ENCODE measurements at regions not wholly inside any gene's neighbourhood (a gene's known extent, or its start where the extent isn't known, plus 50 kb on each side); places are given as distances from the start of the nearest gene placed in this dataset.
"Not testable (repeated sequence)": the region's sequence is repeated elsewhere in the genome, so short reads cannot be mapped to it uniquely, and the experiment has no call there.

DNA sequence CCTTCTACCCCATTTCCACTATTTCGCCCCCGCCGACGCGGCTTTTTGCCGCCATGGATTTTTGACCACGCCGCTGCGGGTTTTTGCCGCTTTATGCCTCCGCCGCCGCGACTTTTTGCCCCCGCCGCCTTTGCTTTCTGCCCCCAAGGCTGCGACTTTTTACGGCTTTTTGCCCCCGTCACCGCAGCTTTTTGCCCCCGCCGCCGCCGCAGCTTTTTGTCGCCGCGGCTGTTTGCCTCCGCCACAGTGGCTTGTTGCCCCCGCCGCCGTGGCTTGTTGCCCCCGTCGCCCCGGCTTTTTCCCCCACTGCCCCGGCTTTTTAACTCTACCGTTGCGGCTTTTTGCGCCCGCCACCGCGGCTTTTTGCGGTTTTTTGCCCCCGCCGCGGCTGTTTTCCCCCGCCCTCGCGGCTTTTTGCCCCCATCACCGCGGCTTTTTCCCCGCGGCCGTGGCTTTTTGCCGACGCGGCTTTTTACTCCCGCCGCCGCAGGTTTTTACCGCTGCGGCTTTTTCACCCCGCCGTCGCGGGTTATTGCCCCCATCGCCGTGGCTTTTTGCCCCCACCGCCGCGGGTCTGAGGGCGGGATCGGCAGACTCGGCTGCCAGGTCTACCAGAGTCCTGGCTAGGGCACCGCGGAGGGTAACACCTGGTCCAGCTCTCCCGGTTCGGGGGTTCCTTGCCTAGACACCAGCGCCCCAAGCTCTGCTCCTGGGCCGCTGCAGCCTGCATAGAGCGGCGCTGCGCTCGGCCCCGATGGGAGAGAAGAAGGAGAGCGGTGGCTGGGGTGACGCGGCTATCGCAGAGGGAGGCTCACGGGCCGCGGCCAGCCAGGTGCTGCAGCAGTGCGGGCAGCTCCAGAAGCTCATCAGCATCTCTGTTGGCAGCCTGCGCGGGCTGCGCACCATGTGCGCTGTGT lies 562.7 kb upstream of the WSB1 start:
- H3K27ac ChIP-seq: no peak overlapping the region
- no peaks in the 10 kb centered on the region for H3K36me3 ChIP-seq
- H3K4me1 ChIP-seq: no peaks in the 10 kb centered on the region
- H3K4me3 ChIP-seq: no peak overlapping the region
- no peaks in the 10 kb centered on the region for H3K9me3 ChIP-seq (replicated peaks)
- no peak for DNase-seq
- H3K27me3 ChIP-seq: no peaks in the 10 kb centered on the region

- H3K4me3 ChIP-seq; H3K9me3 ChIP-seq (replicated peaks); DNase-seq; H3K36me3 ChIP-seq; H3K27ac ChIP-seq; H3K4me1 ChIP-seq; H3K27me3 ChIP-seq: not testable (repeated sequence)
Observed at GRCh38 chr17:26731926-26732325, 562.0 kb upstream of the WSB1 start.

DNA sequence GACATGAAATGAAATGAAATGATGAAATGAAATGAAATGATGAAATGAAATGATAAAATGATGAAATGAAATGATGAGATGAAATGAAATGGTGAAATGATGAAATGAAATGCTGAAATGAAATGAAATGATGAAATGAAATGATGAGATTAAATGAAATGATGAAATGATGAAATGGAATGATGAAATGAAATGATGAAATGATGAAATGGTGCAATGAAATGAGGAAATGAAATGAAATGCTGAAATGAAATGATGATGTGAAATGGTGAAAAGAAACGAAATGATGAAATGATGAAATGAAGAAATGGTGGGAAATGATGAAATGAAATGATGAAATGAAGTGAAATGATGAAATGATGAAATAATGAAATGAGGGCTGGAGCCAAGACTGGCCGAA lies 559.1 kb upstream of the WSB1 start:
- H3K9me3 ChIP-seq (replicated peaks); H3K27ac ChIP-seq; H3K36me3 ChIP-seq; H3K27me3 ChIP-seq; DNase-seq; H3K4me3 ChIP-seq; H3K4me1 ChIP-seq: not testable (repeated sequence)

GRCh38 chr17:26735977-26736376 lies 557.9 kb upstream of the WSB1 start:
- H3K27ac ChIP-seq; H3K36me3 ChIP-seq; H3K9me3 ChIP-seq (replicated peaks); H3K27me3 ChIP-seq; DNase-seq; H3K4me1 ChIP-seq; H3K4me3 ChIP-seq: not testable (repeated sequence)

DNA sequence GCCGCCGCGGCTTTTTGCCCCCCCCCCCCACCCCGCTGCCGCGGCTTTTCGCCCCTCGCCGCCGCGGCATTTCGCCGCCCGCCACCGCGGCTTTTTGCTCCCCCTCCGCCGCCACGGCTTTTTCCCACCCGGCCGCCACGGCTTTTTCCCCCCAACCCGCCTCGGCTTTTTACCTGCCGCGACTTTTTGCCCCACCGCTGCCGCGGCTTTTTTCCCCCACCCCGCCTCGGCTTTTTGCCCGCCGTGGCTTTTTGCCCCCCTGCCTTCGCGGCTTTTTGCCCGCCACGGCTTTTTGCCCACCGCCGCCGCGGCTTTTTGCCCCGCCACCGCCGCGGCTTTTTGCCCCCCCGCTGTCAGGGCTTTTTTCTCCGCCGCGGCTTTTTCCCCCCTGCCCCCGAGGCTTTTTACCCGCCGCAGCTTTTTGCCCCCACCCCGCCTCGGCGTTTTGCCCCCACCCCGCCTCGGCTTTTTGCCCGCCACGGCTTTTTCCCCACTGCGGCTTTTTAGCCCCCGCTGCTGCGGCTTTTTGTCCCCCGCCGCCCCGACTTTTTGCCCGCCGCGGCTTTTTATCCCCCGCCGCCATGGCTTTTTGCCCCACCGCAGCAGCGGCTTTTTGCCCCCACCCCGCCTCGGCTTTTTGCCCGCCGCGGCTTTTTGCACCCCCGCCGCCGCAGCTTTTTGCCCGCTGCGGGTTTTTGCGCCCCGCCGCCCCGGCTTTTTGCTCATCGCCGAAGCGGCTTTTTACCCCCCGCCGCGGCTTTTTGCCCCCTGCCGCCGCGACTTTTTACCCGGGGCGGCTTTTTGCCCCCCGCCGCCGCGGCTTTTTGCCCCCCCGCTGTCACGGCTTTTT lies 527.8 kb upstream of the WSB1 start:
- no peaks in the 10 kb centered on the region for H3K9me3 ChIP-seq (replicated peaks)
- no peak for DNase-seq
- H3K27ac ChIP-seq: no peak overlapping the region
- H3K4me3 ChIP-seq: no peak overlapping the region
- H3K27me3 ChIP-seq: no peaks in the 10 kb centered on the region
- no peaks in the 10 kb centered on the region for H3K4me1 ChIP-seq
- no peaks in the 10 kb centered on the region for H3K36me3 ChIP-seq

DNA sequence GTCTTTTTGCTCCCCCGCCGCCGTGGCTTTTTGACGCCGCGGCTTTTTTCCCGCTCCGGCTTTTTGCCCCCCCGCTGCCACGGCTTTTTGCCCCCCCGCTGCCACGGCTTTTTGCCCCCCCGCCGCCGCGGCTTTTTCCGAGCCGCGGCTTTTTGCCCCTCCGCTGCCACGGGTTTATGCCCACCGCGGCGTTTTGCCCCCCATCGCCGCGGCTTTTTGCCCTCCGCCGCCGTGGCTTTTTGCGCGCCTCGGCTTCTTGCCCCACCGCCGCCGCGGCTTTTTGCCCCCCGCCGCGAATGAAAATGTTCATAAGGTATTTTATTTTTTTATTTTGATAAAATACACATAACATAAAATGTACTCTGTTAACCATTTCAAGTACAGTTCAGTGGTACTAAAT lies 527.2 kb upstream of the WSB1 start:
- Histone ChIP-seq H3K9me3 (replicated peaks) (no peaks in the 10 kb centered on the region), H3K4me1 (no peaks in the 10 kb centered on the region), H3K36me3 (no peaks in the 10 kb centered on the region), H3K27ac (no peak overlapping the region), H3K4me3 (no peak overlapping the region), H3K27me3 (no peaks in the 10 kb centered on the region)
- DNase-seq: no peak

GRCh38 chr17:26773189-26774188 lies 520.4 kb upstream of the WSB1 start:
- Histone ChIP-seq H3K4me3 (no peak overlapping the region), H3K36me3 (no peaks in the 10 kb centered on the region), H3K9me3 (replicated peaks) (no peaks in the 10 kb centered on the region), H3K4me1 (no peaks in the 10 kb centered on the region), H3K27ac (no peak overlapping the region), H3K27me3 (no peaks in the 10 kb centered on the region)
- no peak for DNase-seq

- no peaks in the 10 kb centered on the region for H3K36me3 ChIP-seq
- no peak overlapping the region for H3K4me3 ChIP-seq
- no peaks in the 10 kb centered on the region for H3K27me3 ChIP-seq
- H3K27ac ChIP-seq: no peak overlapping the region
- H3K9me3 ChIP-seq (replicated peaks): no peaks in the 10 kb centered on the region
- DNase-seq: no peak
- H3K4me1 ChIP-seq: no peaks in the 10 kb centered on the region
Observed at GRCh38 chr17:26774291-26775218, 519.4 kb upstream of the WSB1 start.

DNA sequence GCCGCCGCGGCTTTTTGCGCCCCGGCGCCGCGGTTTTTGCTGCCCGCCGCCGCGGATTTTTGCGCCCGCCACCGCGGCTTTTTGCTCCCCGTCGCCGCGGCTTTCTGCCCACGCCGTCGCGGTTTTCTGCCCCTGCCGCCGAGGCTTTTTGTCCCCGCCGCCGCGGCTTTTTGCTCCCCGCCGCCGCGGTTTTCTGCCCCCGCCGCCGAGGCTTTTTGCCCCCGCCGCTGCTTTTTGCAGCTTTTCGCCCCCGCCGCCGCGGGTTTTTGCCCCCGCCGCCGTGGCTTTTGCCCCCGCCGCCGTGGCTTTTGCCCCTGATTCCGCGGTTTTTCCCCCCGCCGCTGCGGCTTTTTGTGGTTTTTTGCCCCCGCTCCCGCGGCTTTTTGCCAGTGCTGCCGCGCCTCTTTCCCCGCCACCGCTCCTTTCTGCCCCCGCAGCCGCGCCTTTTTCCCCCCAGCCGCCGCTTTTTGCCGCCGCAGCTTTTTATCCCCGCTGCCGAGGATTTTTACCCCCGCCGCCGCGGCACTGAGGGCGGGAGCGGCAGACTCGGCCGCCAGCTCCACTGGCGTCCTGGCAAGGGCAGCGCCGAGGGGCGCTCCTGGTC lies 518.6 kb upstream of the WSB1 start:
- H3K9me3 ChIP-seq (replicated peaks): no peaks in the 10 kb centered on the region
- H3K27ac ChIP-seq: no peak overlapping the region
- H3K4me1 ChIP-seq: no peaks in the 10 kb centered on the region
- no peaks in the 10 kb centered on the region for H3K36me3 ChIP-seq
- no peak for DNase-seq
- no peaks in the 10 kb centered on the region for H3K27me3 ChIP-seq
- no peak overlapping the region for H3K4me3 ChIP-seq

DNA sequence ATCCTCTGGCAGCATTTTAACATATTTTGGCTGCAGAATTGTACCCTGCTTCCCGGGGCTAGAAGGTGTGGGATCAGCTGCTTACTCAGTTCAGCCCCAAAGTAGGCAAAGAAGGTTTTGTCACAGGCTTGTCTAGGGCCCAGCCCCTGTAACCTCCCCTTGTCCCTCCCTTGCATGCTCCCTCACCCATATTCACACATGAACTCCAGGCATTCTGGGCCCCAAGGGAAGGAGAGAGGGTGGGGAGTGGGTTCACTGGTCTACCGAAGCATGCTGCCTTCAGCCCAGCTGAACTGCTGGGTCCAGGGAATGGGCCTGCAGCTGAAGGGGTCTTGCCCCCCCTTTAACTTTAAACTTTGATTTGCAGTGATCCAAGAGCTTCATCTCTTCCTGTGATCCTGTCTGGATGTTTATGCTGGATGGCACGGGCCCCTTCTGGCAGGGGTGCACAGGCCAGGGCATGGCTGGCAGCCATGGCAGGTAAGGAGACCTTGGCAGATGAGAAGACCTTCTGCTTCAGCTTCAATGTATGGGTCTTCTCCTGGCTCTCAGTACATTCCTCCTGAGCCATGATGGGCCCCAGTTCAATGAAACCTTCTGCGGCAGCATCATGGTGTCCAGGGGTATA lies 513.6 kb upstream of the WSB1 start:
- H3K36me3 ChIP-seq; H3K9me3 ChIP-seq (replicated peaks); H3K27me3 ChIP-seq; H3K4me3 ChIP-seq; H3K27ac ChIP-seq; H3K4me1 ChIP-seq: not testable (repeated sequence)
- peak in 1 of 2 experiments; percentile 3 for DNase-seq

- Histone ChIP-seq H3K36me3 (no peaks in the 10 kb centered on the region), H3K4me3 (no peak overlapping the region), H3K27me3 (no peaks in the 10 kb centered on the region), H3K4me1 (no peaks in the 10 kb centered on the region), H3K27ac (no peak overlapping the region), H3K9me3 (replicated peaks) (no peaks in the 10 kb centered on the region)
- no peak for DNase-seq
Observed at GRCh38 chr17:26782153-26782552, 511.8 kb upstream of the WSB1 start.

DNA sequence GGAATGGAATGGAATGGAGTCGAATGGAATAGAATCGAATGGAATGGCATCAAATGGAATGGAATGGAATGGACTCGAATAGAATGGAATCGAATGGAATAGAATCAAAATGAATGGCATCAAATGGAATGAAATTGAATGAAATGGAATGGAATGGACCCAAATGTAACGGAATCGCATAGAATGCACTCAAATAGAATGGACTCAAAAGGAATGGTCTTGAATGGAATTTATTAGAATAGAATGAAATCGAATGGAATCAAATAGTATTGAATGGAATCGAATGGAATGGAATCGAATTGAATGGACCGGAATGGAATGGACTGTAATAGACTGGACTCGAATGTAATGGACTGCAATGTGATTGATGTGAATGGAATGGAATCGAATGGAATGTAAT lies 501.4 kb upstream of the WSB1 start:
- no peaks in the 10 kb centered on the region; the same call in 1 of the 2 replicates for H3K9me3 ChIP-seq (replicated peaks)
- no peaks in the 10 kb centered on the region for H3K4me1 ChIP-seq
- no peak overlapping the region for H3K27ac ChIP-seq
- no peak overlapping the region for H3K4me3 ChIP-seq
- no peak for DNase-seq
- H3K27me3 ChIP-seq: no peaks in the 10 kb centered on the region
- H3K36me3 ChIP-seq: no peaks in the 10 kb centered on the region

DNA sequence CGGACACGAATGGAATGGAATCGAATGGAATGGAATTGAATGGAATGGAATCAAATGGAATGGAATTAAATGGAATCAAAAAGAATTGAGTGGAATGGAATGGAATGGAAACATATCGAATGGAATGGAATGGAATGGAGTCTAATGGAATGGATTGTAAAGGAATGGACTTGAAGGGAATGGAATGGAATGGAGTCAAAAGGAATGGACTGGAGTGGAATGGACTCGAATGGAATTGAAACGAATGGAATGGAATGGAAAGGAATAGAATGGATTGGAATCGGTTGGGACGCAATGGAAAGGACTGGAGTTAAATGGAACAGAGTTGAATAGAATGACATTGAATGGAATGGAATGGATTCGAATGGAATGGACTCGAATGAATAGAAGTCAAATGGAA lies 486.9 kb upstream of the WSB1 start:
- peaks cover 5% of the 10 kb centered on the region for H3K9me3 ChIP-seq (replicated peaks)
- H3K4me3 ChIP-seq: no peak overlapping the region
- no peaks in the 10 kb centered on the region for H3K27me3 ChIP-seq
- no peak for DNase-seq
- H3K27ac ChIP-seq: no peak overlapping the region
- H3K4me1 ChIP-seq: no peaks in the 10 kb centered on the region
- no peaks in the 10 kb centered on the region for H3K36me3 ChIP-seq
